NCI-H510A (cell line): ENCODE measurements at regions not wholly inside any gene's neighbourhood (a gene's known extent, or its start where the extent isn't known, plus 50 kb on each side); places are given as distances from the start of the nearest gene placed in this dataset.
A peak's percentile ranks its signal among the peaks of the same experiment; 100 is the strongest.
"Not testable (repeated sequence)": the region's sequence is repeated elsewhere in the genome, so short reads cannot be mapped to it uniquely, and the experiment has no call there.

Experiments used
- DNase-seq: peaks from one replicate; lab custom pipeline; 2025; lab: John Stamatoyannopoulos, UW

- no peak for DNase-seq
These were observed 611.5 kb upstream of the IMPG1 start for GRCh38 chr6:76683985-76684384.

- DNase-seq: no peak
These were observed 610.4 kb upstream of the IMPG1 start for GRCh38 chr6:76682842-76683241.

- DNase-seq: no peak
These were observed 609.3 kb upstream of the IMPG1 start for GRCh38 chr6:76681781-76682180.

- no peak for DNase-seq
These were observed 604.6 kb upstream of the IMPG1 start for GRCh38 chr6:76677017-76677416.

GRCh38 chr6:76671751-76672150, 599.3 kb upstream of the IMPG1 start:
- no peak for DNase-seq

DNA sequence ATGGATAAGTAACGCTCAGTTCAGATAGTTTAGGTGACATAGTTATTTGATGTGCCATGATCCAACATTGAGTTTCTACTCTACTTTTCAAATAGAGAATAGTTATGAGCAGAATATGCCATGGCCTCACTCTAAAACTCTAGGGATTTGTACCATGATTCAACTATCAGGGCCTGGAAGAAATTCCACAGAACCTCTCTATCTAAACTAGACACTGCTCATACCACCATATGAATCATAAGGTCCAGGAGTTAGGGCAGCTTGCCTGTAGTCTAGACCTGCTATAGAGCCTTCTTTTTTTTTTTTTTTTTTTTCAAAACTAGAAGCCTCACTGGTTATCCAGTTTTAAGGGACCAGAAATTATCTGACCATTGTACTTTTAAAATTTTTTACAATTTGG, 571.8 kb upstream of the IMPG1 start:
- DNase-seq: no peak

GRCh38 chr6:76639941-76640340, 567.5 kb upstream of the IMPG1 start:
- DNase-seq: no peak

DNA sequence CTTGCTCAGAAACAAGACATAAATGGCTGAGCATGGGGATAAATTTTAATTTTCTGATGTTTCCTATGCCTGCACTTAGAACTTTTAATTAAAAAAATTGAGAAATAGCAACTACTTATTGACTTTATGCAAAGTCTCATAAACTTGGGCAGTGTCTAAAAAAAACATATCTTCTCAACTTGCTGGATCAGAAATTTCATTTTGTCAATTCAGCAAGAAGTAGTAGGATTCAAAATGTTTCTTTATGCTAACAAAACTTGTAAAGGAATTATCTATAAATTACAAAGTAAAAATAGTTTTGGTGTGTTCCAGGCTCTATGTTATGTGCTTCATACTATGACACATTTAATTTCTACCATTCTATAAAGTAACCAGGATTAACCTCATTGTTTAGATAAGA, 562.2 kb upstream of the IMPG1 start:
- no peak for DNase-seq

DNA sequence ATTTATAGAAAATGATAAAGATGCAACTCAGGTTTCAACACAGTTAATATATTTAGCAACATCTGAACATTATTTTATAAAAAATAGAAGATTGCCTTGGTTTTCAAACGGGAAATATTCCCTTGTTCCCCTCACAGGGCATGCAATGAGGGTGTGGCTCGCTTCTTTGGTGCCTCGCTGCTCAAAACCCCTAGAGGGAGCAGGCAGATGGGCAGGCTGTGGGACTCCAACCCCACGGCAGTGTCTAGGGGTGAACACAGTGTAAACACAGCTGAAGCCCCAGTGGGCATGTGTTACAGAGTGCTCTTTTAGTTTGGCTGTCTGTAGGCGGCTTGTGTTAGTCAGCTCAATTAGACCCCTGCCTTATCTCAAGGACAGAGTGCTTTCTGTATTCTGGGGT, 560.8 kb upstream of the IMPG1 start:
- DNase-seq: peak; percentile 1

- DNase-seq: no peak
These were observed 559.2 kb upstream of the IMPG1 start for GRCh38 chr6:76631622-76632021.

DNA sequence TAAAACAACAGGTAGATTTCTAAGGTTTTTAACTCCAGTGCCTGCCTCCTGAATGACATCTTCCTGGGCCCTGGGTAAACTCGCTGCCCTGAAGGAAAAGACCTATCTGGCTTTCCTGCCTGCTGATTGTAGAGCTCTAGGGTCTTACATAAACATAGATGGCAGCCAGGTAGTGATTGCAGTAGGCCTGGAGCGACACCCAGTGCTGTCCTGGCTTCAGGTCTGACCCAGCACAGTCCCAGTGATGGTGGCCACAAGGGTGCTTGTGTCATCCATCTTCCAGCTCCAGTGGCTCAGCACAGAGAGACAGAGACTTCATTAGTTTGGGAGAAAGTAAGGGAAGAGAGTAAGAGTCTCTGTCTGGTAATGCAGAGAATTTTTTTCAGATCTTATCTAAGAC, 542.9 kb upstream of the IMPG1 start:
- DNase-seq: no peak

- no peak for DNase-seq
These were observed 540.5 kb upstream of the IMPG1 start for GRCh38 chr6:76612954-76613353.

- no peak for DNase-seq
These were observed 536.7 kb upstream of the IMPG1 start for GRCh38 chr6:76609160-76609559.

- DNase-seq: no peak
These were observed 521.6 kb upstream of the IMPG1 start for GRCh38 chr6:76594109-76594508.

DNA sequence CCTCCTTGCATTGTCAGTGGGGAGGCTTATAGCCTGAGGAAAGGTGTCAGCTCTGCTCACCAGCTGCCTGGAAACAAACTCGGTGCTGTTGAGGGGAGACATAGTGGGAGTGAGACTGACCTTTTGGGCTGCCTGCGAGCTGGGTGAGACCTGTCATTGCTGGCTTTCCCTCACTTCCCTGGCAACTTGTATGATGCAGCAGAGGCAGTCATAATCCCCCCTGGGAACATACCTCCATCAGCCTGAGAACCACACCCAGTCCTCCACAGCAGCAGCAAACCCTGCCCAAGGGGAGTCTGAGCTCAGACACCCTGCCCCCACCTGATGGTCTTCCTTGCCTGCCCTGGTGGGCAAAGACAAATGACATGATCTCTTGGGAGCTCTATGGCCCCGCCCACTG, 521.2 kb upstream of the IMPG1 start:
- DNase-seq: no peak

DNA sequence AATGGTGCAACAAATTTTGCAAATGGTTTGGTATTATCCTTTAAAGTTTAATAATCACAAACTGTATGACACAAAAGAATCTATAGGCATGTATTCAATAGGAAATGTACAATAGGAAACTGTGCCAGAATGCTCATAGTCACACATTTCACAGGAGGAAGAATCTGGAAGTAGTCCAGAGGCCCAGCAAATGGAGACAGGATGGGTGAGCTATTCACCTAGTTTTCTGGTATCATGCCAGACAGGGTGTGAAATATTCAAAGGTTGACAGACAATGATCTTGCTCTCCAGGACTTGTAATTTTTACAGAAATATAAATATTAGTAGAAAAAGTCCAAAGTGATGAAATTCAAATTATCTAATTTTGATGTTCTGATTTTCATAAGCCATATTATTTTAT, 520.1 kb upstream of the IMPG1 start:
- no peak for DNase-seq

DNA sequence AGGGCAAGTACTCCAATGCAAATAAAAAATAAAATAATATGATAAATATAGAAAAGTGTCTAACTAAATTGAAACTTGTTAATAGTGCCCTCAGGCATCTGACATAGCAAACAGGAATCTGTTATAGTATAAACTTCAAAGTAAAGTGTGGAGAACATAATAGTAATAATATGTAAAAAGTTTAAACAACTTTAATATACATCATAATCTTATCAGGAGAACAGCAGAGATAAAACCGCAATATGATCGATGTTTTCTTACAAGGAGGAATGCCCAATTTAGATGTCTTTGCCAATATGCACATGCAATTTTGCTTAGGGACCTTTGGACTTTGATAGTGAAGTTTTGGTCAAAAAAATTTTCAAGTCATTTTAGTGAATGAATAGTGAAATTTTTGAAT, 514.8 kb upstream of the IMPG1 start:
- DNase-seq: no peak

GRCh38 chr6:76584121-76584520, 511.7 kb upstream of the IMPG1 start:
- DNase-seq: no peak

- no peak for DNase-seq
These were observed 506.3 kb upstream of the IMPG1 start for GRCh38 chr6:76578746-76579145.

DNA sequence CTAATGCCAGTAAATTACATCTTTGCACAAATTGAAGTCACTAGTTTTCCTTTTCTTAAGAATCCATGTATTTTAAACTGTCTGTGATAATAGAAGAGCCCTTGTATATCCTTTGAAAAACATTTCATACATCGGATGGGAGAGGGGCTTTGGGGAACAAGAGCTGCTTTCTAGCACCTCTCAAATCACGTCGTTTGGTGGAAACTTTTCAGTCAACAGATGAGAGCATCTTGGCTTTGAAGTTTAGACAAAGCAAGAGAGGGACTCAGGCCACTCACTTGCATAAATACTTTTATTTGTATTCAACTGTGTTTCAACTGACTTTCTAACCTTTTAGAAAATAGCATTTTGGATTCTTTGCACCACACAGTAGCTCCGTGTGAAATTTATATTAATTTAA, 502.3 kb upstream of the IMPG1 start:
- DNase-seq: no peak

DNA sequence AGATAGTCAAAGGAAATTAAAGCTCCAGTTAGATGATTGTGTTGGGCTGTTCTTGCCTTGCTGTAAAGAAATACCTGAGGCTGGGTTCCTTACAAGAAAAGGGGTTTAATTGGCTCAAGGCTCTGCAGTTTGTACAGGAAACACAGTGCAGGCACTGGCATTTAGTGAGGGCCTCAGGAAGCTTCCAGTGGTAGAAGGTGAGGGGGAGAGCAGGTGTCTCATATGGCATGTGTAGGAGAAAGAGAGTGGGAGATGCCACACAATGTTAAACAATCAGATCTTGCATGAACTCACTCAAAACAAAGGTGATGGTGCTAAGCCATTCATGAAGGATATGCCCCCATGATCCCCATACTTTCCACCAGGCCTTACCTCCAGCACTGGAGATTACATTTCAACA, 493.5 kb upstream of the IMPG1 start:
- no peak for DNase-seq

- DNase-seq: not testable (repeated sequence)
These were observed 489.9 kb upstream of the IMPG1 start for GRCh38 chr6:76562371-76562770.

DNA sequence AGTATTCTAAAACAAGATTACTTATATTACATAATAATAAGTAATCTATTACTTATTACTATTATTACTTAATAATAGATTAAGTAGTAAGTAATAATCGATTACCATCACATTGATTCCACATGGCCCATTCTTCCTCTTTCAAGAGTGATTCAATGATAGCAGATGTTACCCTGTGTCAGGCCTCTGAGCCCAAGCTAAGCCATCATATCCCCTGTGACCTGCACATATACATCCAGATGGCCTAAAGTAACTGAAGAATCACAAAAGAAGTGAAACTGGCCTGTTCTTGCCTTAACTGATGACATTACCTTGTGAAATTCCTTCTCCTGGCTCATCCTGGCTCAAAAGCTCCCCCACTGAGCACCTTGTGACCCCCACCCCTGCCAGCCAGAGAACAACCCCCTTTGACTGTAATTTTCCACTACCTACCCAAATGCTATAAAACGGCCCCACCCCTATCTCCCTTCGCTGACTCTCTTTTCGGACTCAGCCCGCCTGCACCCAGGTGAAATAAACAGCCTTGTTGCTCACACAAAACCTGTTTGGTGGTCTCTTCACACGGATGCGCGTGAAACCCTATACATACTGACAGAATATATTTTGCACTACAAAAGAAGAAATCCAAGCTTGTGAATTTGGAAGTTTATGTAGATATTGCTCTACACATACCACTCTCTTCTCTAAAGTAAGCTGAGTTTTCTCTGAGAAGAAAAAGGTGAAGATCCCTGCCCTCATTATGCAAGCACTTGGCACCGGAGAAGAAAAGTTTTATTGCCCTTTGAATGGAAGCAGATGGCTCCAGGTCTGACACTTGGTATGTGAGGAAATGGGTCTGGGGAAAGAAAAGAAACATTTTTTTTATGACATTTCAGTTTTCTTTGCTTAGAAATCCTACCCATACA, 488.6 kb upstream of the IMPG1 start:
- DNase-seq: not testable (repeated sequence)

- no peak for DNase-seq
These were observed 480.8 kb upstream of the IMPG1 start for GRCh38 chr6:76553256-76553655.
